ENCODE measurements at regions not wholly inside any gene's neighbourhood (a gene's known extent, or its start where the extent isn't known, plus 50 kb on each side); places are given as distances from the start of the nearest gene placed in this dataset.

GRCh38 chr22:48171271-48171691 lies 1408.8 kb downstream of the TBC1D22A start:
- H3K9ac ChIP-seq (ENCODE audit: low read length), result no peak overlapping the region
- TF ChIP-seq EZH2 (optimal IDR thresholded peaks at IDR 0.05; ENCODE audit: low read depth, low read length) (no peak), EZH2phosphoT487 (IDR thresholded peaks at IDR 0.05; ENCODE audit: low read length) (no peak)
- TF ChIP-seq, protein P1, sequence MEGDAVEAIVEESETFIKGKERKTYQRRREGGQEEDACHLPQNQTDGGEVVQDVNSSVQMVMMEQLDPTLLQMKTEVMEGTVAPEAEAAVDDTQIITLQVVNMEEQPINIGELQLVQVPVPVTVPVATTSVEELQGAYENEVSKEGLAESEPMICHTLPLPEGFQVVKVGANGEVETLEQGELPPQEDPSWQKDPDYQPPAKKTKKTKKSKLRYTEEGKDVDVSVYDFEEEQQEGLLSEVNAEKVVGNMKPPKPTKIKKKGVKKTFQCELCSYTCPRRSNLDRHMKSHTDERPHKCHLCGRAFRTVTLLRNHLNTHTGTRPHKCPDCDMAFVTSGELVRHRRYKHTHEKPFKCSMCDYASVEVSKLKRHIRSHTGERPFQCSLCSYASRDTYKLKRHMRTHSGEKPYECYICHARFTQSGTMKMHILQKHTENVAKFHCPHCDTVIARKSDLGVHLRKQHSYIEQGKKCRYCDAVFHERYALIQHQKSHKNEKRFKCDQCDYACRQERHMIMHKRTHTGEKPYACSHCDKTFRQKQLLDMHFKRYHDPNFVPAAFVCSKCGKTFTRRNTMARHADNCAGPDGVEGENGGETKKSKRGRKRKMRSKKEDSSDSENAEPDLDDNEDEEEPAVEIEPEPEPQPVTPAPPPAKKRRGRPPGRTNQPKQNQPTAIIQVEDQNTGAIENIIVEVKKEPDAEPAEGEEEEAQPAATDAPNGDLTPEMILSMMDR (IDR thresholded peaks at IDR 0.05; ENCODE audit: low read length), result no peak
- no peaks in the 10 kb centered on the region for H3K9me2 ChIP-seq (replicated peaks; ENCODE audit: insufficient read depth, low read length)
- no peaks in the 10 kb centered on the region for H3K27me3 ChIP-seq (replicated peaks; ENCODE audit: insufficient read depth, low read length)
- H3K27ac ChIP-seq (ENCODE audit: low read length), result no peak overlapping the region
- no peaks in the 10 kb centered on the region for H3K4me1 ChIP-seq (ENCODE audit: low read length)
- no peak overlapping the region for H3K4me3 ChIP-seq (ENCODE audit: low read length)
- H3K79me2 ChIP-seq (ENCODE audit: low read length), result no peaks in the 10 kb centered on the region
- no peaks in the 10 kb centered on the region for H3K36me3 ChIP-seq (replicated peaks; ENCODE audit: insufficient read depth, low read length)
- no peak overlapping the region for H2AFZ ChIP-seq (ENCODE audit: low read length)
- H3K4me2 ChIP-seq (ENCODE audit: low read depth, low read length), result no peak overlapping the region
- no peaks in the 10 kb centered on the region for H3K9me3 ChIP-seq (replicated peaks; ENCODE audit: insufficient read depth, low read length)
- DNase-seq, result no peak
- no peaks in the 10 kb centered on the region for H3F3A ChIP-seq (ENCODE audit: insufficient read depth, low read length)
- H4K20me1 ChIP-seq (ENCODE audit: insufficient read depth, low read length), result no peaks in the 10 kb centered on the region

DNA sequence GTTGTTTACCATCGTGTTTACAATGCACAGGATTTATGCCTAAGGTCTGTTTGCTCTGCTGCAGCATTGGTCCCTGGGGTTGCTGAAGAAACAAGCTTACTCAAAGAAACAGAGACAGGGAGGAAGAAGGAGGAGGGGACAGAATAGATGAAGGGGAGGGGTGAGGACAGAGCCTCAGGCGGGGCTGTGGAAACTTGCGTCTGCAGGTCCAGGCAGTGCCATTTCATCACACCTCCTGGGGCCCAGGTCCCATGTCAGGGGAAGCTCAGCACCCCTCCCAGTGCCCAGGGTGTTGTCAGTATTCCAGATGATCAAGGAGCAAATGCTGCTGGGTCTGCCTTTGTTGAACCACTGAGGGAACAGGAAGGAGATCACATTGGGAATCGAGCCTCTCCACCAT lies 1406.8 kb downstream of the TBC1D22A start:
- Histone ChIP-seq H3K9me3 (replicated peaks; ENCODE audit: insufficient read depth, low read length) (no peaks in the 10 kb centered on the region), H3K27ac (ENCODE audit: low read length) (no peak overlapping the region), H4K20me1 (ENCODE audit: insufficient read depth, low read length) (no peaks in the 10 kb centered on the region), H3K79me2 (ENCODE audit: low read length) (no peaks in the 10 kb centered on the region), H3K27me3 (replicated peaks; ENCODE audit: insufficient read depth, low read length) (no peaks in the 10 kb centered on the region), H3F3A (ENCODE audit: insufficient read depth, low read length) (no peaks in the 10 kb centered on the region), H2AFZ (ENCODE audit: low read length) (no peak overlapping the region), H3K4me3 (ENCODE audit: low read length) (no peak overlapping the region), H3K36me3 (replicated peaks; ENCODE audit: insufficient read depth, low read length) (no peaks in the 10 kb centered on the region), H3K9ac (ENCODE audit: low read length) (no peak overlapping the region), H3K4me2 (ENCODE audit: low read depth, low read length) (no peak overlapping the region), H3K9me2 (replicated peaks; ENCODE audit: insufficient read depth, low read length) (no peaks in the 10 kb centered on the region), H3K4me1 (ENCODE audit: low read length) (no peaks in the 10 kb centered on the region)
- TF ChIP-seq, protein P1 (IDR thresholded peaks at IDR 0.05; ENCODE audit: low read length), result no peak
- no peak for TF ChIP-seq EZH2 (optimal IDR thresholded peaks at IDR 0.05; ENCODE audit: low read depth, low read length)
- no peak for TF ChIP-seq EZH2phosphoT487 (IDR thresholded peaks at IDR 0.05; ENCODE audit: low read length)
- no peak for DNase-seq

- no peaks in the 10 kb centered on the region for H3K27me3 ChIP-seq (replicated peaks; ENCODE audit: insufficient read depth, low read length)
- no peak overlapping the region for H3K4me3 ChIP-seq (ENCODE audit: low read length)
- no peak for DNase-seq
- no peaks in the 10 kb centered on the region for H3K4me1 ChIP-seq (ENCODE audit: low read length)
- no peak overlapping the region for H3K4me2 ChIP-seq (ENCODE audit: low read depth, low read length)
- no peaks in the 10 kb centered on the region for H3K79me2 ChIP-seq (ENCODE audit: low read length)
- TF ChIP-seq EZH2phosphoT487 (IDR thresholded peaks at IDR 0.05; ENCODE audit: low read length) (no peak), EZH2 (optimal IDR thresholded peaks at IDR 0.05; ENCODE audit: low read depth, low read length) (no peak)
- TF ChIP-seq, protein P1 (IDR thresholded peaks at IDR 0.05; ENCODE audit: low read length), result no peak
- no peaks in the 10 kb centered on the region for H3K36me3 ChIP-seq (replicated peaks; ENCODE audit: insufficient read depth, low read length)
- H3K9ac ChIP-seq (ENCODE audit: low read length), result no peak overlapping the region
- H3F3A ChIP-seq (ENCODE audit: insufficient read depth, low read length), result no peaks in the 10 kb centered on the region
- no peak overlapping the region for H2AFZ ChIP-seq (ENCODE audit: low read length)
- no peaks in the 10 kb centered on the region for H3K9me3 ChIP-seq (replicated peaks; ENCODE audit: insufficient read depth, low read length)
- no peaks in the 10 kb centered on the region for H4K20me1 ChIP-seq (ENCODE audit: insufficient read depth, low read length)
- no peak overlapping the region for H3K27ac ChIP-seq (ENCODE audit: low read length)
- no peaks in the 10 kb centered on the region for H3K9me2 ChIP-seq (replicated peaks; ENCODE audit: insufficient read depth, low read length)
Measured at GRCh38 chr22:48167238-48167637, 1404.8 kb downstream of the TBC1D22A start.

Measured in MM.1S (cell line).